Head of caudate nucleus (tissue), 42 donors: ENCODE measurements at regions not wholly inside any gene's neighbourhood (a gene's known extent, or its start where the extent isn't known, plus 50 kb on each side); places are given as distances from the start of the nearest gene placed in this dataset.

Experiments used
- DNase-seq, 42 donors: peaks; one replicate each; pipeline versions ENCODE4 v3.0.0 to v3.0.0-alpha.2; 2020 to 2021; ENCODE audit warnings: mixed read lengths in 7 of 42
- intact Hi-C: fragments of 100-400 bp; cut with DNase I; formaldehyde crosslinking; loops from one replicate; pipeline ENCODE4 v1.15.0; 2022

- no peak for DNase-seq
- intact Hi-C loops = no loop called here
Observed at GRCh38 chr2:125037135-125037653, 1012.1 kb downstream of the CNTNAP5 start.

GRCh38 chr2:125041846-125042245, 1016.8 kb downstream of the CNTNAP5 start:
- DNase-seq = no peak
- intact Hi-C loops = no loop called here

GRCh38 chr2:125042727-125043126, 1017.6 kb downstream of the CNTNAP5 start:
- no peak for DNase-seq

GRCh38 chr2:125070726-125071505, 1045.8 kb downstream of the CNTNAP5 start:
- no peak for DNase-seq
- intact Hi-C loops = no loop called here

More at GRCh38 chr2:125042727-125043126, 1017.6 kb downstream of the CNTNAP5 start:
- intact Hi-C loops = no loop called here

- no peak for DNase-seq
- intact Hi-C loops = no loop called here
Observed at GRCh38 chr2:125073440-125073839, 1048.4 kb downstream of the CNTNAP5 start.

- DNase-seq = no peak
- intact Hi-C loops = no loop called here
Observed at GRCh38 chr2:125085904-125086303, 1060.8 kb downstream of the CNTNAP5 start.

GRCh38 chr2:125086313-125087184, 1061.5 kb downstream of the CNTNAP5 start:
- no peak for DNase-seq
- intact Hi-C loops = no loop called here

GRCh38 chr2:125092276-125093009, 1067.4 kb downstream of the CNTNAP5 start:
- intact Hi-C loops = no loop called here
- no peak for DNase-seq

- no peak for DNase-seq
- intact Hi-C loops = no loop called here
Observed at GRCh38 chr2:125095826-125096225, 1070.7 kb downstream of the CNTNAP5 start.

- intact Hi-C loops = no loop called here
- DNase-seq = no peak
Observed at GRCh38 chr2:125106710-125107109, 1081.6 kb downstream of the CNTNAP5 start.

GRCh38 chr2:125107446-125107845, 1082.4 kb downstream of the CNTNAP5 start:
- DNase-seq = no peak

GRCh38 chr2:125108251-125108650, 1083.2 kb downstream of the CNTNAP5 start:
- intact Hi-C loops = no loop called here
- DNase-seq = no peak

More at GRCh38 chr2:125107446-125107845, 1082.4 kb downstream of the CNTNAP5 start:
- intact Hi-C loops = no loop called here

- intact Hi-C loops = no loop called here
- no peak for DNase-seq
Observed at GRCh38 chr2:125125902-125126301, 1100.8 kb downstream of the CNTNAP5 start.

- no peak for DNase-seq
- intact Hi-C loops = no loop called here
Observed at GRCh38 chr2:125160947-125161346, 1135.9 kb downstream of the CNTNAP5 start.

GRCh38 chr2:125167152-125167551, 1142.1 kb downstream of the CNTNAP5 start:
- intact Hi-C loops = no loop called here
- DNase-seq = no peak

- DNase-seq = no peak
- intact Hi-C loops = no loop called here
Observed at GRCh38 chr2:125167820-125168219, 1142.7 kb downstream of the CNTNAP5 start.

- no peak for DNase-seq
- intact Hi-C loops = no loop called here
Observed at GRCh38 chr2:125168442-125168841, 1143.4 kb downstream of the CNTNAP5 start.

GRCh38 chr2:125169022-125169763, 1144.1 kb downstream of the CNTNAP5 start:
- DNase-seq = no peak
- intact Hi-C loops = no loop called here

- no peak for DNase-seq
- intact Hi-C loops = no loop called here
Observed at GRCh38 chr2:125169764-125170146, 1144.7 kb downstream of the CNTNAP5 start.
